Caco-2 (cell line): ENCODE measurements at regions not wholly inside any gene's neighbourhood (a gene's known extent, or its start where the extent isn't known, plus 50 kb on each side); places are given as distances from the start of the nearest gene placed in this dataset.

Experiments
- BruUV-seq: library from RNA; stranded (reverse); fragments of 400-500 nt; replicated peaks from 2 replicates; lab custom pipeline; 2021; lab: Mats Ljungman, UMichigan
- CTCF ChIA-PET: fragments of 300-600 bp; sonication (Branson Sonifier 250); formaldehyde crosslinking; loops from one replicate; lab custom pipeline; 2022; ENCODE audit warnings: antibody characterized with exemption; lab: Charles Lee
- POLR2A ChIA-PET: fragments of 300-600 bp; sonication (Branson Sonifier 250); formaldehyde crosslinking; loops from one replicate; lab custom pipeline; 2022; ENCODE audit warnings: antibody characterized with exemption; lab: Charles Lee
- DNase-seq, 2 experiments: peaks; one replicate each; pipeline versions ENCODE4 v3.0.0 to v3.0.0-alpha.2; 2020 to 2022
- H3K27me3 ChIP-seq: replicated peaks from 2 replicates; pipeline ENCODE4 v1.6.0; 2011; ENCODE audit warnings: low read length; ENCODE audit not compliant: control insufficient read depth, insufficient read depth
- H3K36me3 ChIP-seq: 2 replicates; pipeline ENCODE4 v1.5.1; 2011; ENCODE audit warnings: low read length; ENCODE audit not compliant: control insufficient read depth, insufficient read depth
- H3K4me1 ChIP-seq: fragments of 250-450 bp; sonication (Bioruptor Pico); 2 replicates; pipeline ENCODE4 v1.5.1; 2020; ENCODE audit warnings: mild to moderate bottlenecking
- H3K4me3 ChIP-seq: 2 replicates; pipeline ENCODE4 v1.5.1; 2011; ENCODE audit warnings: low read depth, mild to moderate bottlenecking, control low read depth, low read length
- H3K9me3 ChIP-seq: fragments of 250-450 bp; sonication (Bioruptor Pico); 2 replicates; pipeline ENCODE4 v1.5.1; 2020; ENCODE audit warnings: mild to moderate bottlenecking, moderate library complexity
- H3K27ac Mint-ChIP-seq: one replicate; pipeline ENCODE4 v1.8.0; 2022; ENCODE audit warnings: mixed read lengths; ENCODE audit not compliant: unreplicated experiment
- H3K27me3 Mint-ChIP-seq: one replicate; pipeline ENCODE4 v1.8.0; 2022; ENCODE audit warnings: mixed read lengths; ENCODE audit not compliant: insufficient read depth, unreplicated experiment
- H3K36me3 Mint-ChIP-seq: one replicate; pipeline ENCODE4 v1.8.0; 2022; ENCODE audit warnings: mild to moderate bottlenecking, mixed read lengths; ENCODE audit not compliant: insufficient read depth, unreplicated experiment
- H3K4me1 Mint-ChIP-seq: one replicate; pipeline ENCODE4 v1.8.0; 2022; ENCODE audit warnings: low read depth, mixed read lengths; ENCODE audit not compliant: unreplicated experiment
- H3K4me3 Mint-ChIP-seq: one replicate; pipeline ENCODE4 v1.8.0; 2022; ENCODE audit warnings: mild to moderate bottlenecking, moderate library complexity, mixed read lengths; ENCODE audit not compliant: unreplicated experiment
- H3K9me3 Mint-ChIP-seq: one replicate; pipeline ENCODE4 v1.8.0; 2022; ENCODE audit warnings: mixed read lengths; ENCODE audit not compliant: unreplicated experiment
- intact Hi-C: fragments of 100-400 bp; cut with micrococcal nuclease; formaldehyde crosslinking; loops from one replicate; pipeline ENCODE4 v1.10.0; 2022; ENCODE audit not compliant: unreplicated experiment
- TF ChIP-seq, protein P1 (sequence below), 2 experiments: fragments of 200-600 bp in 1 of 2; IDR thresholded peaks; 1 replicate in 1 of 2; 2 replicates in 1 of 2; pipeline versions ENCODE4 v1.5.1 to v1.8.0; 2011 to 2022; ENCODE audit warnings: antibody characterized with exemption in 1 of 2, control low read depth in 1 of 2, inconsistent platforms in 1 of 2, low read depth in 1 of 2, low read length in 1 of 2, mild to moderate bottlenecking in 1 of 2, moderate library complexity in 1 of 2; ENCODE audit not compliant: insufficient read depth in 1 of 2, severe bottlenecking in 1 of 2, unreplicated experiment in 1 of 2

DNA sequence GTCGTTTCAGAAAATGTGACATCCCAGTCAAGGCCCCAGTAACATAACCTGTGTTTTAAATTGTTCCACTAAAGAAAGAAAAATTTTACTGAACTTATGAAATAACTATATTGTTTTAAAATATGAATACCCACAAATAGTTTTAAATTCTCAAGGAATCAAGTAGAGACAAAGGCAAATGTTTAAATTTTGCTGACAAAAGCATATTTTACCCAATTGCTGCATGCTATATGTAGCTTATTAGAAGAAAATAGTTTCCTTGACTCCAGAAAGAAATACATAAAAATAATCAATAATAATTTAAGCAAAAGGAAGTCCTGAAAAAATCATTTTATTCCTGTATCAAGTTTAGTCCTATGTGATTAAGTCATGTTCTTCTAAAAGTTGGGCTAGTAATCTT is 481.3 kb upstream of the ADGRL3 start:
- no peak for DNase-seq
- H3K9me3 ChIP-seq: no peaks in the 10 kb centered on the region
- no peaks in the 10 kb centered on the region for H3K27me3 ChIP-seq
- TF ChIP-seq, protein P1, sequence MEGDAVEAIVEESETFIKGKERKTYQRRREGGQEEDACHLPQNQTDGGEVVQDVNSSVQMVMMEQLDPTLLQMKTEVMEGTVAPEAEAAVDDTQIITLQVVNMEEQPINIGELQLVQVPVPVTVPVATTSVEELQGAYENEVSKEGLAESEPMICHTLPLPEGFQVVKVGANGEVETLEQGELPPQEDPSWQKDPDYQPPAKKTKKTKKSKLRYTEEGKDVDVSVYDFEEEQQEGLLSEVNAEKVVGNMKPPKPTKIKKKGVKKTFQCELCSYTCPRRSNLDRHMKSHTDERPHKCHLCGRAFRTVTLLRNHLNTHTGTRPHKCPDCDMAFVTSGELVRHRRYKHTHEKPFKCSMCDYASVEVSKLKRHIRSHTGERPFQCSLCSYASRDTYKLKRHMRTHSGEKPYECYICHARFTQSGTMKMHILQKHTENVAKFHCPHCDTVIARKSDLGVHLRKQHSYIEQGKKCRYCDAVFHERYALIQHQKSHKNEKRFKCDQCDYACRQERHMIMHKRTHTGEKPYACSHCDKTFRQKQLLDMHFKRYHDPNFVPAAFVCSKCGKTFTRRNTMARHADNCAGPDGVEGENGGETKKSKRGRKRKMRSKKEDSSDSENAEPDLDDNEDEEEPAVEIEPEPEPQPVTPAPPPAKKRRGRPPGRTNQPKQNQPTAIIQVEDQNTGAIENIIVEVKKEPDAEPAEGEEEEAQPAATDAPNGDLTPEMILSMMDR (IDR thresholded peaks at IDR 0.05; ENCODE audit: insufficient read depth in 1 of 2, low read depth in 1 of 2, low read length in 1 of 2, severe bottlenecking in 1 of 2, unreplicated experiment in 1 of 2): no peak
- H3K4me1 ChIP-seq: peaks cover 22% of the 10 kb centered on the region
- intact Hi-C loops: no loop called here
- ChIA-PET POLR2A (no interaction called here), CTCF (no interaction called here)
- H3K4me3 Mint-ChIP-seq: no peak overlapping the region
- peaks cover 7% of the 10 kb centered on the region for H3K4me1 Mint-ChIP-seq
- H3K36me3 Mint-ChIP-seq: peaks cover 31% of the 10 kb centered on the region
- H3K36me3 ChIP-seq: no peaks in the 10 kb centered on the region
- no TSS peak for BruUV-seq
- no peaks in the 10 kb centered on the region for H3K27me3 Mint-ChIP-seq
- H3K4me3 ChIP-seq: no peak overlapping the region
- H3K9me3 Mint-ChIP-seq: peaks cover 17% of the 10 kb centered on the region
- H3K27ac Mint-ChIP-seq: no peak overlapping the region

GRCh38 chr4:60721685-60722084 is 478.4 kb upstream of the ADGRL3 start:
- H3K36me3 ChIP-seq: no peaks in the 10 kb centered on the region
- DNase-seq: peak in 1 of 2 experiments; percentile 3
- CTCF ChIA-PET: no interaction called here
- H3K4me3 Mint-ChIP-seq: peak overlapping the region; percentile 60
- TF ChIP-seq, protein P1 (IDR thresholded peaks at IDR 0.05; ENCODE audit: insufficient read depth in 1 of 2, low read depth in 1 of 2, low read length in 1 of 2, severe bottlenecking in 1 of 2, unreplicated experiment in 1 of 2): no peak
- H3K36me3 Mint-ChIP-seq: peaks cover 7% of the 10 kb centered on the region
- H3K4me3 ChIP-seq: no peak overlapping the region
- intact Hi-C loops: loop anchor here (5.0 kb wide), 1 partner anchor 836 kb away; no protein-coding TSS in a partner anchor
- peaks cover 47% of the 10 kb centered on the region for H3K4me1 ChIP-seq
- no peaks in the 10 kb centered on the region for H3K9me3 ChIP-seq
- POLR2A ChIA-PET: no interaction called here
- peaks cover 25% of the 10 kb centered on the region for H3K4me1 Mint-ChIP-seq
- H3K27ac Mint-ChIP-seq: peak overlapping the region; percentile 69
- TSS peak; percentile 19 for BruUV-seq
- H3K27me3 Mint-ChIP-seq: no peaks in the 10 kb centered on the region
- H3K9me3 Mint-ChIP-seq: peaks cover 9% of the 10 kb centered on the region
- H3K27me3 ChIP-seq: no peaks in the 10 kb centered on the region

DNA sequence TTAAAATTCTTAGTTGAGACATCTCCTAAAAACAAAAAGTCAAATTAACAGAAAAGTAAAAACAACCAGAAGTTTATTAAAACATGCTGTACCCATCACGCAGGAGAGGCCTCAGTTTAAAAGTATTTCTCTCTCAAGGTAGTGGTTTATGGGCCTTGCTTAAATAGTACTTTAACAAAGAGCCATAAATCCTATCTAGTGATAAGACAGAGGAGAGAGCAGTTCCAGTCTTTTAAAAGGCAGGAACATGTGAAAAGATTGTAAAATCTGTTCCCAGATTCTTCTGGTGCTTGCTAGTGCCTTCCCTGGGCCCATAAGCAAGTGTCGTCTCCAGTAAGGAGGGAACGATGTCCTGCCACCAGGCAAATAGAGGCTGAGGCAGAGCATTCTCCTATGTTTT is 476.3 kb upstream of the ADGRL3 start:
- Histone ChIP-seq H3K9me3 (peaks cover 3% of the 10 kb centered on the region; the same call in 1 of the 2 replicates), H3K4me3 (no peak overlapping the region), H3K36me3 (no peaks in the 10 kb centered on the region), H3K4me1 (peaks cover 59% of the 10 kb centered on the region), H3K27me3 (no peaks in the 10 kb centered on the region)
- TF ChIP-seq, protein P1 (IDR thresholded peaks at IDR 0.05; ENCODE audit: insufficient read depth in 1 of 2, low read depth in 1 of 2, low read length in 1 of 2, severe bottlenecking in 1 of 2, unreplicated experiment in 1 of 2): no peak
- intact Hi-C loops: loop anchor here (2.0 to 5.0 kb wide), 2 partner anchors 111 to 834 kb away; no protein-coding TSS in a partner anchor
- Mint-ChIP-seq H3K4me1 (peaks cover 25% of the 10 kb centered on the region), H3K27ac (peak overlapping the region; percentile 93), H3K9me3 (peaks cover 16% of the 10 kb centered on the region), H3K36me3 (peaks cover 5% of the 10 kb centered on the region), H3K4me3 (peak overlapping the region; percentile 60), H3K27me3 (no peaks in the 10 kb centered on the region)
- peak in 1 of 2 experiments; percentile 15 for DNase-seq
- CTCF ChIA-PET: no interaction called here
- POLR2A ChIA-PET: no interaction called here
- no TSS peak for BruUV-seq
